Motor neuron (in vitro differentiated cells): ENCODE measurements at regions not wholly inside any gene's neighbourhood (a gene's known extent, or its start where the extent isn't known, plus 50 kb on each side); places are given as distances from the start of the nearest gene placed in this dataset.
"Not testable (repeated sequence)": the region's sequence is repeated elsewhere in the genome, so short reads cannot be mapped to it uniquely, and the experiment has no call there.

ENCODE experiments used
- ATAC-seq, 8 experiments: fragments of 200-7000 bp; cut with Tn5 transposase; replicated peaks in 6 of 8; 2 replicates each; pipeline ENCODE4 v1.8.0; 2021; ENCODE audit warnings: mild to moderate bottlenecking in 8 of 8, moderate library complexity in 8 of 8
- H3K27ac ChIP-seq, 2 donors: fragments of 250-450 bp; sonication (Bioruptor Pico); 2 replicates each; pipeline ENCODE4 v1.9.0; 2021; ENCODE audit warnings: antibody characterized with exemption in 2 of 2, mild to moderate bottlenecking in 2 of 2, moderate library complexity in 1 of 2
- H3K4me1 ChIP-seq, 2 donors: fragments of 250-450 bp; sonication (Bioruptor Pico); replicated peaks in 1 of 2; 2 replicates each; pipeline ENCODE4 v1.6.1; 2021; ENCODE audit warnings: antibody characterized with exemption in 2 of 2, mild to moderate bottlenecking in 2 of 2, moderate library complexity in 1 of 2
- H3K4me3 ChIP-seq, 5 donors: fragments of 250-450 bp; sonication (Bioruptor Pico); 2 replicates each; pipeline ENCODE4 v1.9.0; 2021; ENCODE audit warnings: antibody characterized with exemption in 5 of 5, mild to moderate bottlenecking in 5 of 5, moderate library complexity in 4 of 5
- WGBS, 10 experiments: fragments of 450-650 bp; shearing (Covaris generic); methylation state at CpG; one replicate each; pipeline ENCODE4 v1.0.0; 2022; 5-methylcytosine and 5-hydroxymethylcytosine counted together
- in situ Hi-C, 9 experiments: fragments of 400-800 bp; cut with MboI; loops; one replicate each; pipeline ENCODE4 v1.15.0; 2021; ENCODE audit warnings: low sequenced_read_pairs in 9 of 9, low pct_unique_long_range_greater_than_20kb in 2 of 9; ENCODE audit not compliant: unreplicated experiment in 9 of 9

GRCh38 chr1:118390955-118391354 lies 205.9 kb upstream of the SPAG17 start:
- Histone ChIP-seq H3K4me3 (no peak overlapping the region), H3K27ac (no peak overlapping the region), H3K4me1 (peaks cover 0 to 13% of the 10 kb centered on the region in 2 donors)
- ATAC-seq: peak in 3 of 8 experiments; percentile 82 to 94 (median 85)
- 0 to 100% (median 100%) methylated on average over 1 of the region's 1 CpG; no CpG with 5 or more reads in 1 of the 10 experiments for WGBS, 10 experiments
- in situ Hi-C loops: no loop called here

GRCh38 chr1:118388301-118388959 lies 203.4 kb upstream of the SPAG17 start:
- ATAC-seq: peak in 3 of 8 experiments; percentile 15 to 78 (median 56)
- in situ Hi-C loops: no loop called here
- 0 to 100% (median 66%) methylated on average over 1 to 4 of the region's 4 CpGs; no CpG with 5 or more reads in 1 of the 10 experiments for WGBS, 10 experiments
- no peak overlapping the region for H3K27ac ChIP-seq
- peaks cover 2 to 7% of the 10 kb centered on the region in 2 donors for H3K4me1 ChIP-seq
- H3K4me3 ChIP-seq: no peak overlapping the region

GRCh38 chr1:118381197-118381869 lies 196.3 kb upstream of the SPAG17 start:
- ATAC-seq: peak in 3 of 8 experiments; percentile 38 to 89 (median 59)
- 57 to 100% (median 73%) methylated on average over 1 of the region's 1 CpG; no CpG with 5 or more reads in 6 of the 10 experiments for WGBS, 10 experiments
- peaks cover 0 to 2% of the 10 kb centered on the region in 2 donors for H3K4me1 ChIP-seq
- in situ Hi-C loops: no loop called here
- no peak overlapping the region for H3K4me3 ChIP-seq
- no peak overlapping the region for H3K27ac ChIP-seq

GRCh38 chr1:118377183-118377582 lies 192.2 kb upstream of the SPAG17 start:
- ATAC-seq, in situ Hi-C loops, H3K27ac ChIP-seq, H3K4me3 ChIP-seq, H3K4me1 ChIP-seq: not testable (repeated sequence)
- WGBS, 10 experiments: 34 to 100% (median 94%) methylated on average over 1 to 2 of the region's 2 CpGs; no CpG with 5 or more reads in 1 of the 10 experiments

- ATAC-seq: no peak
- Histone ChIP-seq H3K27ac (no peak overlapping the region), H3K4me3 (no peak overlapping the region), H3K4me1 (no peaks in the 10 kb centered on the region)
- in situ Hi-C loops: no loop called here
These were observed 186.6 kb upstream of the SPAG17 start for GRCh38 chr1:118371612-118372011.

GRCh38 chr1:118370861-118371260 lies 185.8 kb upstream of the SPAG17 start:
- in situ Hi-C loops: no loop called here
- no peak for ATAC-seq
- Histone ChIP-seq H3K4me1 (no peaks in the 10 kb centered on the region), H3K4me3 (no peak overlapping the region), H3K27ac (no peak overlapping the region)

GRCh38 chr1:118366286-118366685 lies 181.3 kb upstream of the SPAG17 start:
- WGBS, 10 experiments: 0% methylated on average over 1 of the region's 1 CpG; no CpG with 5 or more reads in 2 of the 10 experiments
- Histone ChIP-seq H3K27ac (no peak overlapping the region), H3K4me1 (no peaks in the 10 kb centered on the region), H3K4me3 (no peak overlapping the region)
- ATAC-seq: no peak
- in situ Hi-C loops: no loop called here

GRCh38 chr1:118364882-118365281 lies 179.9 kb upstream of the SPAG17 start:
- no peaks in the 10 kb centered on the region for H3K4me1 ChIP-seq
- no peak overlapping the region for H3K4me3 ChIP-seq
- in situ Hi-C loops: no loop called here
- ATAC-seq: no peak
- no peak overlapping the region for H3K27ac ChIP-seq
- 47 to 100% (median 90%) methylated on average over 1 of the region's 1 CpG for WGBS, 10 experiments

- 0 to 83% (median 67%) methylated on average over 1 of the region's 1 CpG; no CpG with 5 or more reads in 3 of the 10 experiments for WGBS, 10 experiments
- Histone ChIP-seq H3K4me3 (no peak overlapping the region), H3K4me1 (no peaks in the 10 kb centered on the region), H3K27ac (no peak overlapping the region)
- in situ Hi-C loops: no loop called here
- ATAC-seq: no peak
These were observed 178.4 kb upstream of the SPAG17 start for GRCh38 chr1:118363396-118363795.

- in situ Hi-C loops: no loop called here
- ATAC-seq: peak in 2 of 8 experiments; percentile 27 to 34
- Histone ChIP-seq H3K4me3 (no peak overlapping the region), H3K4me1 (no peaks in the 10 kb centered on the region), H3K27ac (no peak overlapping the region)
- WGBS, 10 experiments: 64 to 100% (median 96%) methylated on average over 1 to 2 of the region's 2 CpGs; no CpG with 5 or more reads in 1 of the 10 experiments
These were observed 175.8 kb upstream of the SPAG17 start for GRCh38 chr1:118360817-118361216.

- no peak overlapping the region for H3K4me3 ChIP-seq
- ATAC-seq: no peak
- H3K4me1 ChIP-seq: no peaks in the 10 kb centered on the region
- whole genome bisulfite sequencing, 10 experiments: 0 to 100% (median 44%) methylated on average over 1 to 3 of the region's 3 CpGs; no CpG with 5 or more reads in 1 of the 10 experiments
- in situ Hi-C loops: no loop called here
- H3K27ac ChIP-seq: no peak overlapping the region
These were observed 161.9 kb upstream of the SPAG17 start for GRCh38 chr1:118346936-118347335.

- Histone ChIP-seq H3K4me1 (peaks cover 0 to 5% of the 10 kb centered on the region in 2 donors), H3K4me3 (no peak overlapping the region), H3K27ac (no peak overlapping the region)
- in situ Hi-C loops: no loop called here
- 67 to 100% (median 81%) methylated on average over 1 to 5 of the region's 5 CpGs for WGBS, 10 experiments
- ATAC-seq: peak in 5 of 8 experiments; percentile 19 to 61 (median 27)
These were observed 156.2 kb upstream of the SPAG17 start for GRCh38 chr1:118340928-118341910.
